ENCODE measurements at regions not wholly inside any gene's neighbourhood (a gene's known extent, or its start where the extent isn't known, plus 50 kb on each side); places are given as distances from the start of the nearest gene placed in this dataset.

- no peak overlapping the region for H3K9ac ChIP-seq (ENCODE audit: insufficient read depth in 1 of 2, low read length in 2 of 2)
- no peaks in the 10 kb centered on the region for H3K36me3 ChIP-seq (ENCODE audit: control insufficient read depth in 4 of 4, insufficient read depth in 4 of 4, low read length in 4 of 4)
- H3K27me3 ChIP-seq (ENCODE audit: control insufficient read depth in 3 of 3, insufficient read depth in 3 of 3, low read length in 2 of 3): no peaks in the 10 kb centered on the region
- H3K27ac ChIP-seq (ENCODE audit: low read depth in 1 of 2, low read length in 1 of 2): no peak overlapping the region
- peaks cover 0 to 5% (median 2%) of the 10 kb centered on the region in 4 donors for H3K9me3 ChIP-seq (ENCODE audit: control insufficient read depth in 4 of 4, insufficient read depth in 3 of 4, low read length in 3 of 4)
- no peak for TF ChIP-seq CTCF (IDR thresholded peaks at IDR 0.05; ENCODE audit: control extremely low read depth, extremely low read depth)
- ATAC-seq (ENCODE audit: insufficient read depth, low FRiP score) (no peak), DNase-seq (no peak)
- WGBS, 2 donors: 86 to 90% methylated on average over 12 of the region's 12 CpGs
- no peak overlapping the region for H3K4me3 ChIP-seq
- no peaks in the 10 kb centered on the region for H3K4me1 ChIP-seq (ENCODE audit: control insufficient read depth in 5 of 5, insufficient read depth in 5 of 5, low read length in 5 of 5)
These were observed 216.8 kb downstream of the IL15 start for GRCh38 chr4:141853091-141853764.

- no peak for TF ChIP-seq CTCF (IDR thresholded peaks at IDR 0.05; ENCODE audit: control extremely low read depth, extremely low read depth)
- no peak overlapping the region for H3K27ac ChIP-seq (ENCODE audit: low read depth in 1 of 2, low read length in 1 of 2)
- no peak overlapping the region for H3K4me3 ChIP-seq
- H3K36me3 ChIP-seq (ENCODE audit: control insufficient read depth in 4 of 4, insufficient read depth in 4 of 4, low read length in 4 of 4): no peaks in the 10 kb centered on the region
- peaks cover 0 to 4% (median 2%) of the 10 kb centered on the region in 4 donors for H3K9me3 ChIP-seq (ENCODE audit: control insufficient read depth in 4 of 4, insufficient read depth in 3 of 4, low read length in 3 of 4)
- no peaks in the 10 kb centered on the region for H3K27me3 ChIP-seq (ENCODE audit: control insufficient read depth in 3 of 3, insufficient read depth in 3 of 3, low read length in 2 of 3)
- WGBS, 2 donors: 90 to 93% methylated on average over 1 of the region's 1 CpG
- DNase-seq (no peak), ATAC-seq (ENCODE audit: insufficient read depth, low FRiP score) (no peak)
- H3K4me1 ChIP-seq (ENCODE audit: control insufficient read depth in 5 of 5, insufficient read depth in 5 of 5, low read length in 5 of 5): no peaks in the 10 kb centered on the region
- H3K9ac ChIP-seq (ENCODE audit: insufficient read depth in 1 of 2, low read length in 2 of 2): no peak overlapping the region
These were observed 222.1 kb downstream of the IL15 start for GRCh38 chr4:141858437-141858836.

- ATAC-seq (ENCODE audit: insufficient read depth, low FRiP score): no peak
- H3K9ac ChIP-seq (ENCODE audit: insufficient read depth in 1 of 2, low read length in 2 of 2): no peak overlapping the region
- H3K4me1 ChIP-seq (ENCODE audit: control insufficient read depth in 5 of 5, insufficient read depth in 5 of 5, low read length in 5 of 5): no peaks in the 10 kb centered on the region
- DNase-seq: peak in 1 of 3 donors; percentile 2
- peaks cover 0 to 3% (median under 1%) of the 10 kb centered on the region in 4 donors for H3K9me3 ChIP-seq (ENCODE audit: control insufficient read depth in 4 of 4, insufficient read depth in 3 of 4, low read length in 3 of 4)
- WGBS, 2 donors: 92 to 100% methylated on average over 1 of the region's 1 CpG
- H3K36me3 ChIP-seq (ENCODE audit: control insufficient read depth in 4 of 4, insufficient read depth in 4 of 4, low read length in 4 of 4): no peaks in the 10 kb centered on the region
- H3K4me3 ChIP-seq: no peak overlapping the region
- no peak for TF ChIP-seq CTCF (IDR thresholded peaks at IDR 0.05; ENCODE audit: control extremely low read depth, extremely low read depth)
- no peaks in the 10 kb centered on the region for H3K27me3 ChIP-seq (ENCODE audit: control insufficient read depth in 3 of 3, insufficient read depth in 3 of 3, low read length in 2 of 3)
- H3K27ac ChIP-seq (ENCODE audit: low read depth in 1 of 2, low read length in 1 of 2): no peak overlapping the region
These were observed 224.6 kb downstream of the IL15 start for GRCh38 chr4:141860974-141861373.

- ATAC-seq (ENCODE audit: insufficient read depth, low FRiP score): no peak
- no peak for TF ChIP-seq CTCF (IDR thresholded peaks at IDR 0.05; ENCODE audit: control extremely low read depth, extremely low read depth)
- no peak overlapping the region for H3K4me3 ChIP-seq
- H3K9me3 ChIP-seq (ENCODE audit: control insufficient read depth in 4 of 4, insufficient read depth in 3 of 4, low read length in 3 of 4): peaks cover 0 to 5% (median under 1%) of the 10 kb centered on the region in 4 donors
- no peak overlapping the region for H3K27ac ChIP-seq (ENCODE audit: low read depth in 1 of 2, low read length in 1 of 2)
- H3K9ac ChIP-seq (ENCODE audit: insufficient read depth in 1 of 2, low read length in 2 of 2): no peak overlapping the region
- H3K4me1 ChIP-seq (ENCODE audit: control insufficient read depth in 5 of 5, insufficient read depth in 5 of 5, low read length in 5 of 5): no peaks in the 10 kb centered on the region
- no peaks in the 10 kb centered on the region for H3K36me3 ChIP-seq (ENCODE audit: control insufficient read depth in 4 of 4, insufficient read depth in 4 of 4, low read length in 4 of 4)
- no peak for DNase-seq
- WGBS, 2 donors: 30 to 52% methylated on average over 1 of the region's 1 CpG
- no peaks in the 10 kb centered on the region for H3K27me3 ChIP-seq (ENCODE audit: control insufficient read depth in 3 of 3, insufficient read depth in 3 of 3, low read length in 2 of 3)
These were observed 233.8 kb downstream of the IL15 start for GRCh38 chr4:141870152-141870551.
